GM12878 (cell line): ENCODE measurements at regions not wholly inside any gene's neighbourhood (a gene's known extent, or its start where the extent isn't known, plus 50 kb on each side); places are given as distances from the start of the nearest gene placed in this dataset.

Source experiments
- ATAC-seq: fragments of 200-7000 bp; cut with Tn5 transposase; 3 replicates; pipeline ENCODE4 v1.9.1; 2020; ENCODE audit warnings: mild to moderate bottlenecking, moderate library complexity
- BruUV-seq: library from RNA; stranded (reverse); fragments of 400-500 nt; replicated peaks from 2 replicates; lab custom pipeline; 2021; lab: Mats Ljungman, UMichigan
- CTCF ChIA-PET: fragments of 300-600 bp; sonication (Branson Sonifier 250); formaldehyde crosslinking; extraction: SDS; loops from one replicate; lab custom pipeline; 2021; ENCODE audit warnings: inconsistent platforms; lab: Yijun Ruan, JAX
- POLR2A ChIA-PET: fragments of 350-600 bp; formaldehyde crosslinking; extraction: SDS; loops from one replicate; lab custom pipeline; 2021; ENCODE audit warnings: inconsistent platforms; lab: Charles Lee
- RAD21 ChIA-PET: fragments of 300-600 bp; sonication (Branson Sonifier 250); formaldehyde crosslinking; loops from one replicate; lab custom pipeline; 2023; ENCODE audit warnings: antibody characterized with exemption; ENCODE audit not compliant: unreplicated experiment; lab: Charles Lee
- SMC1A ChIA-PET: fragments of 300-600 bp; sonication (Branson Sonifier 250); formaldehyde crosslinking; loops from one replicate; lab custom pipeline; 2023; ENCODE audit not compliant: unreplicated experiment, uncharacterized antibody; lab: Charles Lee
- DNase-seq: peaks from one replicate; pipeline ENCODE4 v3.0.0-alpha.2; 2011; ENCODE audit warnings: low read depth, low spot score
- FAIRE-seq: peaks from 3 replicates; lab custom pipeline; 2011; peaks lifted over from hg19 to GRCh38; lab: Jason Lieb, UNC
- H2AFZ ChIP-seq: 2 replicates; pipeline ENCODE4 v1.6.0; 2011; ENCODE audit warnings: low read depth, low read length, control low read depth; ENCODE audit not compliant: control insufficient read depth
- H3K27ac ChIP-seq: 2 replicates; pipeline ENCODE4 v1.5.1; 2011; ENCODE audit warnings: control low read depth; ENCODE audit not compliant: control insufficient read depth, insufficient read depth
- H3K27me3 ChIP-seq, 2 experiments: replicated peaks in 1 of 2; 2 replicates each; pipeline versions ENCODE4 v1.6.0 to v1.6.1; 2011; ENCODE audit warnings: low read length in 1 of 2; ENCODE audit not compliant: control insufficient read depth in 2 of 2, insufficient read depth in 2 of 2
- H3K36me3 ChIP-seq, 2 experiments: 2 replicates each; pipeline ENCODE4 v1.5.1; 2011; ENCODE audit warnings: low read length in 1 of 2; ENCODE audit not compliant: control insufficient read depth in 2 of 2, insufficient read depth in 2 of 2
- H3K4me1 ChIP-seq: 2 replicates; pipeline ENCODE4 v1.6.1; 2011; ENCODE audit warnings: mild to moderate bottlenecking, low read length, moderate library complexity, mixed read lengths; ENCODE audit not compliant: control insufficient read depth, insufficient read depth
- H3K4me2 ChIP-seq: 2 replicates; pipeline ENCODE4 v1.6.0; 2011; ENCODE audit warnings: control low read depth; ENCODE audit not compliant: control insufficient read depth, insufficient read depth
- H3K4me3 ChIP-seq: fragments of 200-600 bp; sonication (generic); 2 replicates; pipeline ENCODE4 v1.5.1; 2016
- H3K79me2 ChIP-seq: 2 replicates; pipeline ENCODE4 v1.6.0; 2011; ENCODE audit warnings: low read length; ENCODE audit not compliant: control insufficient read depth, insufficient read depth
- H3K9ac ChIP-seq: 2 replicates; pipeline ENCODE4 v1.8.0; 2011; ENCODE audit warnings: low read length, control low read depth, mixed read lengths; ENCODE audit not compliant: control insufficient read depth, insufficient read depth
- H3K9me3 ChIP-seq: replicated peaks from 3 replicates; pipeline ENCODE4 v1.5.1; 2011; ENCODE audit warnings: mild to moderate bottlenecking, low read length; ENCODE audit not compliant: control insufficient read depth, insufficient read depth
- H4K20me1 ChIP-seq: 2 replicates; pipeline ENCODE4 v1.6.0; 2011; ENCODE audit not compliant: control insufficient read depth, insufficient read depth
- CBX3 ChIP-seq: fragments of 200-600 bp; sonication (generic); IDR thresholded peaks from 2 replicates; pipeline ENCODE4 v1.6.1; 2016; ENCODE audit warnings: low read depth, borderline replicate concordance
- CHD1 ChIP-seq: IDR thresholded peaks from 2 replicates; pipeline ENCODE4 v1.6.1; 2012; ENCODE audit warnings: low read depth, low read length, improper control_type of control experiment
- ESRRA ChIP-seq: IDR thresholded peaks from 2 replicates; pipeline ENCODE4 v1.6.1; 2012; ENCODE audit warnings: mild to moderate bottlenecking, low read length, improper control_type of control experiment
- IKZF1 ChIP-seq: fragments of 450-650 bp; conservative IDR thresholded peaks from 2 replicates; pipeline ENCODE4 v1.6.1; 2017; ENCODE audit warnings: antibody characterized with exemption, mild to moderate bottlenecking
- RELA ChIP-seq: fragments of 450-650 bp; IDR thresholded peaks from 2 replicates; pipeline ENCODE4 v1.8.0; 2014; ENCODE audit warnings: borderline replicate concordance; ENCODE audit not compliant: partially characterized antibody
- RUNX3 ChIP-seq: IDR thresholded peaks from 2 replicates; pipeline ENCODE4 v1.6.1; 2012; ENCODE audit warnings: low read length, inconsistent platforms
- SIN3A ChIP-seq: IDR thresholded peaks from 2 replicates; pipeline ENCODE4 v1.6.1; 2012; ENCODE audit warnings: low read depth, low read length, improper control_type of control experiment
- SPI1 ChIP-seq: IDR thresholded peaks from 2 replicates; pipeline ENCODE4 v1.6.1; 2011; ENCODE audit warnings: low read depth, mild to moderate bottlenecking, low read length, moderate library complexity, borderline replicate concordance; ENCODE audit not compliant: insufficient read depth
- ZNF622 ChIP-seq: fragments of 450-650 bp; IDR thresholded peaks from 2 replicates; pipeline ENCODE4 v1.6.1; 2017; ENCODE audit warnings: mild to moderate bottlenecking, inconsistent platforms
- WGBS: methylation state at CpG from one replicate; pipeline ENCODE4 v1.1.6; 2016; ENCODE audit warnings: low lambda C conversion rate; ENCODE audit not compliant: insufficient replicate concordance, insufficient coverage; ENCODE audit errors: missing lambda C conversion rate; 5-methylcytosine and 5-hydroxymethylcytosine counted together
- in situ Hi-C: fragments of 300-500 bp; cut with MboI; formaldehyde crosslinking; loops from 9 replicates; pipeline ENCODE4 v1.14.3; 2018; ENCODE audit warnings: mixed read lengths
- intact Hi-C: fragments of 100-400 bp; cut with micrococcal nuclease; formaldehyde crosslinking; loops from one replicate; pipeline ENCODE4 v1.14.2; 2022; ENCODE audit not compliant: unreplicated experiment

DNA sequence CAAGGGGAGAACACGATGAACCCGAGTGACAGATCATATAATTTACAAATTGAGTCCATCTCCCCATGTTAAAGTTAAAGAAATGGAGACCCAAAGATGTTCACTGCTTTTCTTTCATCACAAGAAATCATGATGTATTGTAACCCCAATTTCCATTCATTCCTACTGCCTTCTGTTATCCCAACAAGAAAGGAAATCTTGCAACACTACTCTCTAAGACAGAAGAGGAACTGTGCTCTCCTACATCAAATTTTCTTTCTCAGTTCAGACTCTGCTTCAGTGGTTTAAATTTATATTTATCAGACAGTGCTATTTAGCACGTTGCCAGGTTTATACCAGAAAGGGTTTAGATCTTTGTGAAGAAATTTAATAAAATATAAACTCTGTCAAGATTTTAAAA lies 83.8 kb upstream of the RASA1 start:
- H2AFZ ChIP-seq: no peak overlapping the region
- intact Hi-C loops: no loop called here
- RAD21 ChIA-PET: interaction anchor here (1.2 kb wide), 1 partner anchor 124 kb away, joined by 3 read pairs; no protein-coding TSS in a partner anchor
- no peaks in the 10 kb centered on the region for H3K4me1 ChIP-seq
- in situ Hi-C loops: no loop called here
- CTCF ChIA-PET: no interaction called here
- no peak overlapping the region for H3K4me3 ChIP-seq
- H3K36me3 ChIP-seq: no peaks in the 10 kb centered on the region; a peak in 1 of 4 replicates
- WGBS: 32% methylated on average over 3 of the region's 3 CpGs
- no peaks in the 10 kb centered on the region for H4K20me1 ChIP-seq
- peak; percentile 27 for FAIRE-seq
- H3K79me2 ChIP-seq: no peaks in the 10 kb centered on the region
- no peak overlapping the region for H3K4me2 ChIP-seq
- no peak for DNase-seq
- BruUV-seq: no TSS peak
- H3K27me3 ChIP-seq: no peaks in the 10 kb centered on the region
- POLR2A ChIA-PET: no interaction called here
- no peaks in the 10 kb centered on the region for H3K9me3 ChIP-seq
- TF ChIP-seq CHD1: no peak
- 0 out of 2 replicates have a peak, but pooled peaks have one; percentile 22 for TF ChIP-seq SPI1
- no peak overlapping the region for H3K27ac ChIP-seq
- SMC1A ChIA-PET: interaction anchor here (1.3 to 1.4 kb wide), 2 partner anchors 11 to 49 kb away, joined by 4 to 6 read pairs; no protein-coding TSS in a partner anchor
- ATAC-seq: no peak
- no peak overlapping the region for H3K9ac ChIP-seq

DNA sequence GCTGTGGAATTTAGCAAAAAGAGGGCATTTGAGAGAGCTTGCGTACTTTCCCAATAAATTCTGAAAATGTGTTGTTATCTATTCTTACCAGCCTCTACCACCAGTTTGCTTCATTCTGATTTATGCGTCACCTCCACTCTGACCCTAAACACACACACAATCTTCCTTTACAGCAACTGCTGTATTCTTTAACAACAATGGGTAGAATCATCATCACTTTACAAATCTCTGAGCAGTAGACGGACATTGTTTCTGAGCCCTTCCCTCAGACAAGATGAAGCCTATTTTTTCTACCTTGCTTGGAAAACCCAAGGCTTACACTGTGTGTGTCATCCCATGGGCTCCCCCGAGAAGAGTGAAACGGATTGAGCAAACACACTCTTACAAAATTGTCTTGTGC lies 83.1 kb upstream of the RASA1 start:
- Histone ChIP-seq H3K36me3 (no peaks in the 10 kb centered on the region; a peak in 1 of 4 replicates), H4K20me1 (no peaks in the 10 kb centered on the region), H3K4me1 (no peaks in the 10 kb centered on the region), H3K4me3 (no peak overlapping the region), H3K4me2 (no peak overlapping the region), H3K27me3 (no peaks in the 10 kb centered on the region), H3K9ac (no peak overlapping the region), H3K27ac (no peak overlapping the region), H2AFZ (no peak overlapping the region), H3K79me2 (no peaks in the 10 kb centered on the region), H3K9me3 (no peaks in the 10 kb centered on the region)
- ChIA-PET SMC1A (interaction anchor here (0.6 to 1.3 kb wide), 2 partner anchors 10 to 25 kb away, joined by 3 to 4 read pairs; no protein-coding TSS in a partner anchor), RAD21 (no interaction called here), POLR2A (no interaction called here), CTCF (no interaction called here)
- 88% methylated on average over 5 of the region's 5 CpGs for WGBS
- no peak for DNase-seq
- intact Hi-C loops (no loop called here), in situ Hi-C loops (no loop called here)
- no peak for FAIRE-seq
- ATAC-seq: no peak
- no TSS peak for BruUV-seq
- TF ChIP-seq RUNX3: no peak
- no peak for TF ChIP-seq ZNF622
- TF ChIP-seq CBX3: no peak
- TF ChIP-seq ESRRA: no peak
- TF ChIP-seq IKZF1: no peak
- TF ChIP-seq RELA: no peak
- TF ChIP-seq SIN3A: no peak
